HFF-Myc (cell line): ENCODE measurements at regions not wholly inside any gene's neighbourhood (a gene's known extent, or its start where the extent isn't known, plus 50 kb on each side); places are given as distances from the start of the nearest gene placed in this dataset.

ENCODE experiments used
- DNase-seq: peaks from one replicate; pipeline ENCODE4 v3.0.0-alpha.2; 2011; ENCODE audit warnings: low read depth; ENCODE audit errors: extremely low read depth
- H3K4me3 ChIP-seq: replicated peaks from 2 replicates; pipeline ENCODE4 v1.5.1; 2011; ENCODE audit warnings: low read depth, mild to moderate bottlenecking, control low read depth, low read length
- TF ChIP-seq, protein P1 (sequence below): IDR thresholded peaks from 2 replicates; pipeline ENCODE4 v1.5.1; 2012; ENCODE audit warnings: mild to moderate bottlenecking, low read depth, low read length, control low read depth; ENCODE audit errors: missing control alignments

DNA sequence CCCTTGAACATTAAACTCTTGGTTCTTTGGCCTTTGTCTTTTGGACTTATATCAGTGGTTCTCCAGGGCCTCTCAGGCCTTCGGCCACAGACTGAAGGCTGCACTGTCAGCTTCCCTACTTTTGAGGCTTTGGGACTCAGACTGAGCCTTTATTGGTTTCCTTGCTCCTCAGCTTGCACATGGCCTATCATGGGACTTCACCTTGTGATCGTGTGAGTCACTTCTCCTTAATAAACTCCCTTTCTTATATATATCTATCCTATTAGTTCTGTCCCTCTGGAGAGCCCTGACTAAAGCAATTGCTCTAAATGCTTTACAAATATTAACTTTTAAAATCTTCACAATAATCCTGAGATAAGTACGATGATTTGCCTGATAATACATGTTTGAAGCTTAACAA is 353.6 kb upstream of the TRIB2 start:
- no peak for DNase-seq
- H3K4me3 ChIP-seq = no peak overlapping the region
- TF ChIP-seq, protein P1, sequence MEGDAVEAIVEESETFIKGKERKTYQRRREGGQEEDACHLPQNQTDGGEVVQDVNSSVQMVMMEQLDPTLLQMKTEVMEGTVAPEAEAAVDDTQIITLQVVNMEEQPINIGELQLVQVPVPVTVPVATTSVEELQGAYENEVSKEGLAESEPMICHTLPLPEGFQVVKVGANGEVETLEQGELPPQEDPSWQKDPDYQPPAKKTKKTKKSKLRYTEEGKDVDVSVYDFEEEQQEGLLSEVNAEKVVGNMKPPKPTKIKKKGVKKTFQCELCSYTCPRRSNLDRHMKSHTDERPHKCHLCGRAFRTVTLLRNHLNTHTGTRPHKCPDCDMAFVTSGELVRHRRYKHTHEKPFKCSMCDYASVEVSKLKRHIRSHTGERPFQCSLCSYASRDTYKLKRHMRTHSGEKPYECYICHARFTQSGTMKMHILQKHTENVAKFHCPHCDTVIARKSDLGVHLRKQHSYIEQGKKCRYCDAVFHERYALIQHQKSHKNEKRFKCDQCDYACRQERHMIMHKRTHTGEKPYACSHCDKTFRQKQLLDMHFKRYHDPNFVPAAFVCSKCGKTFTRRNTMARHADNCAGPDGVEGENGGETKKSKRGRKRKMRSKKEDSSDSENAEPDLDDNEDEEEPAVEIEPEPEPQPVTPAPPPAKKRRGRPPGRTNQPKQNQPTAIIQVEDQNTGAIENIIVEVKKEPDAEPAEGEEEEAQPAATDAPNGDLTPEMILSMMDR = no peak

DNA sequence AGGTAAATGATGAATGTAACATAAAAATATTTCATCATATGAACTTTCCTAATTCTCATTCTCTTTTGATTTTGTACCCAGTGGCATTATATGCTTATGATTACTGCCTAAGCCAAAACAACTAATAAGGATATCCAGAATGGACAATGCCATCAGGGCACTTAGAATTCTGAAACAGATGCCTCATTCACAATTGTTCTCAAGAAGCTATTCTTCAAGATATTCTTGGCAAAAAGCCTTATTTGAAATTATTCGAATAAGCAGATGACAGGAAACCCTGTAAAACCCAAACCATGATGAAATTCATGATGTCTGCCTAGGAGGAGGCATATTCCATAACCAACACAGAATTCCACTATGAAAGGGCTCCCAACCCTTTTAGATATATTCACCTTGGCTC is 353.2 kb upstream of the TRIB2 start:
- TF ChIP-seq, protein P1 = no peak
- no peak overlapping the region for H3K4me3 ChIP-seq
- no peak for DNase-seq

- no peak overlapping the region for H3K4me3 ChIP-seq
- DNase-seq = no peak
- TF ChIP-seq, protein P1 = no peak
Observed at GRCh38 chr2:12369566-12369965, 347.2 kb upstream of the TRIB2 start.

DNA sequence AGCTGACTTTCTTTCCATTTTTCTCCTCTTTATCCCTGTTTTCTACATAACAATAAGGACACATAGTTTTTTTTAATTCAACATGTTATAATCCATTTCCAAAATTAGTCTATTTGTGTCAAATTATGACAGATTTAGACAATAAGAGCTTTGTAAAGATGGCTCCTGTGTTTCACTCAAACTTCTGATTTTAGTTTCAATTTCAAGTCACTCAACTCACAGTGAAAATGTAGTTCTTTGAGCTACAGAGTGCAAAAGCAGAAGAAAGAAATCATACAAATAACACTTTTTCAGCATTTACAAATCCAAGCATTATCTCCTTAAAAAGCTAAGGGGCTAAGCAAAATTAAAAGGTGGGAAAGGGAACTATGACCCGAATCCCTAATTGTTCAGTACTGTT is 340.7 kb upstream of the TRIB2 start:
- DNase-seq = no peak
- TF ChIP-seq, protein P1 = no peak

GRCh38 chr2:12379143-12379542 is 337.6 kb upstream of the TRIB2 start:
- H3K4me3 ChIP-seq = no peak overlapping the region
- DNase-seq = no peak
- TF ChIP-seq, protein P1 = no peak

More for the DNA sequence above, 340.7 kb upstream of the TRIB2 start:
- H3K4me3 ChIP-seq = no peak overlapping the region

- TF ChIP-seq, protein P1 = no peak
- DNase-seq = no peak
- H3K4me3 ChIP-seq = no peak overlapping the region
Observed at GRCh38 chr2:12381543-12382325, 335.0 kb upstream of the TRIB2 start.

GRCh38 chr2:12382366-12382765 is 334.4 kb upstream of the TRIB2 start:
- no peak overlapping the region for H3K4me3 ChIP-seq
- no peak for DNase-seq
- TF ChIP-seq, protein P1 = no peak
